Activated B cell treated with CpG ODN at 0.5 μM for 24 hours (primary cell): ENCODE measurements at regions not wholly inside any gene's neighbourhood (a gene's known extent, or its start where the extent isn't known, plus 50 kb on each side); places are given as distances from the start of the nearest gene placed in this dataset.

Experiments
- ATAC-seq: fragments of 200-7000 bp; cut with Tn5 transposase; one replicate; pipeline ENCODE4 v1.10.0; 2021; ENCODE audit warnings: low read depth, mild to moderate bottlenecking, moderate library complexity
- CTCF ChIA-PET: fragments of 350-600 bp; sonication (Branson Sonifier 250); formaldehyde crosslinking; loops from one replicate; lab custom pipeline; 2021; ENCODE audit warnings: antibody characterized with exemption; lab: Charles Lee
- POLR2A ChIA-PET: fragments of 350-600 bp; sonication (Branson Sonifier 250); formaldehyde crosslinking; loops from one replicate; lab custom pipeline; 2021; ENCODE audit warnings: antibody characterized with exemption; lab: Charles Lee
- DNase-seq: peaks from one replicate; pipeline ENCODE4 v3.0.0; 2022
- H3K27ac Mint-ChIP-seq: one replicate; pipeline ENCODE4 v1.8.0; 2020; ENCODE audit warnings: mixed read lengths
- H3K27me3 Mint-ChIP-seq: one replicate; pipeline ENCODE4 v1.8.0; 2021; ENCODE audit warnings: mixed read lengths
- H3K36me3 Mint-ChIP-seq: one replicate; pipeline ENCODE4 v1.8.0; 2021; ENCODE audit warnings: low read depth, mixed read lengths
- H3K4me1 Mint-ChIP-seq: one replicate; pipeline ENCODE4 v1.8.0; 2021; ENCODE audit warnings: mixed read lengths
- H3K4me3 Mint-ChIP-seq: one replicate; pipeline ENCODE4 v1.8.0; 2020; ENCODE audit warnings: mild to moderate bottlenecking, mixed read lengths
- H3K9me3 Mint-ChIP-seq: one replicate; pipeline ENCODE4 v1.8.0; 2020; ENCODE audit warnings: mixed read lengths
- CTCF ChIP-seq: fragments of 200-600 bp; IDR thresholded peaks from one replicate; pipeline ENCODE4 v1.8.0; 2022; ENCODE audit warnings: antibody characterized with exemption, mild to moderate bottlenecking
- intact Hi-C: fragments of 100-400 bp; cut with micrococcal nuclease; formaldehyde crosslinking; loops from one replicate; pipeline ENCODE4 v1.15.1; 2024

DNA sequence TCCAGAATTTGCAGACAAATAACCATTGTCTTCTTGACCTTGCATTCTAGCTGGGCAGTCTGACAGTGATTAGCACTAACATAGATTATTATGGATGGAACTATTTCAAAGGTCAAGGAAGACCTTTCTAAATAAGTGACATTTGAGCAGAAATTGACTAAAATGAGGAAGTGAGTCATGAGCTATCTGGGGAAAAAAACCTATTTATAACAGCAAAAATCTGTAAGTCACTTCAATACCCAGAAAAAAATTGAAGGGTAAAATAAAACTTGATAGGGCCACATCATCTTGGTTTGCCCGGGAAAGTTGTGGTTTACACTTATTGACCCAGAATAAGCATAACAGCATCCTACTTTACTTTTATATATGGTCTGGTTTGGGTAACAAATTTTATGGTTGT is 414.6 kb upstream of the HS3ST1 start:
- CTCF ChIA-PET: no interaction called here
- POLR2A ChIA-PET: no interaction called here
- ATAC-seq (no peak), DNase-seq (no peak)
- intact Hi-C loops: no loop called here
- H3K4me1 Mint-ChIP-seq: no peaks in the 10 kb centered on the region
- no peaks in the 10 kb centered on the region for H3K27me3 Mint-ChIP-seq
- no peak for TF ChIP-seq CTCF
- no peaks in the 10 kb centered on the region for H3K9me3 Mint-ChIP-seq
- H3K4me3 Mint-ChIP-seq: no peak overlapping the region
- H3K36me3 Mint-ChIP-seq: no peaks in the 10 kb centered on the region
- H3K27ac Mint-ChIP-seq: no peak overlapping the region

GRCh38 chr4:11842620-11843263 is 414.0 kb upstream of the HS3ST1 start:
- Mint-ChIP-seq H3K36me3 (no peaks in the 10 kb centered on the region), H3K4me3 (no peak overlapping the region), H3K27me3 (no peaks in the 10 kb centered on the region), H3K4me1 (no peaks in the 10 kb centered on the region), H3K27ac (no peak overlapping the region), H3K9me3 (no peaks in the 10 kb centered on the region)
- intact Hi-C loops: no loop called here
- POLR2A ChIA-PET: no interaction called here
- no peak for TF ChIP-seq CTCF
- DNase-seq (no peak), ATAC-seq (no peak)
- CTCF ChIA-PET: no interaction called here

GRCh38 chr4:11839889-11840288 is 411.2 kb upstream of the HS3ST1 start:
- no peak for DNase-seq
- no peak for ATAC-seq
- Mint-ChIP-seq H3K4me1 (no peaks in the 10 kb centered on the region), H3K36me3 (no peaks in the 10 kb centered on the region), H3K9me3 (no peaks in the 10 kb centered on the region), H3K27me3 (no peaks in the 10 kb centered on the region), H3K27ac (no peak overlapping the region), H3K4me3 (no peak overlapping the region)
- POLR2A ChIA-PET: no interaction called here
- TF ChIP-seq CTCF: no peak
- intact Hi-C loops: no loop called here
- CTCF ChIA-PET: no interaction called here

GRCh38 chr4:11831739-11832138 is 403.0 kb upstream of the HS3ST1 start:
- Mint-ChIP-seq H3K36me3 (no peaks in the 10 kb centered on the region), H3K4me1 (no peaks in the 10 kb centered on the region), H3K4me3 (no peak overlapping the region), H3K27ac (no peak overlapping the region), H3K27me3 (peaks cover 2% of the 10 kb centered on the region), H3K9me3 (peaks cover 3% of the 10 kb centered on the region)
- ATAC-seq: no peak
- ChIA-PET CTCF (no interaction called here), POLR2A (no interaction called here)
- intact Hi-C loops: no loop called here
- no peak for DNase-seq
- no peak for TF ChIP-seq CTCF

DNA sequence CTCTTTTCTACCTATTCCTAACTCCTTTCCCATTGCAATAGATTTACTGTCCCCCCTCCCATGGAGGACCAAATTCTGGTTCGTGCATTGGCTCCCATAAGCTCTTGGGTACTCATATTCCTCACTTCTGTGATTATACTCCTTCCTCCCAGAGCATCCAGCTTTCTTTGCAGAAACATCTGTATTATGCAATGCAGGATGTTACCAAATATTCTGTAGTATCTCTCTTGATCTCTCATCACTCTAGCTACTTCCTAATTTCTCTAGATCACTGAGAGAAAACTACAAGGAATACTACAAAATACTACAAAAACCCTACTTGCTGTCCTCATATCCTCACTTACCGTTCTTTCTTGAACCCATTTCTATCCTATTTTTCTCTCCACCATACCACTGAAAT is 395.9 kb upstream of the HS3ST1 start:
- Mint-ChIP-seq H3K27me3 (no peaks in the 10 kb centered on the region), H3K36me3 (no peaks in the 10 kb centered on the region), H3K9me3 (peaks cover 6% of the 10 kb centered on the region), H3K4me1 (no peaks in the 10 kb centered on the region), H3K4me3 (no peak overlapping the region), H3K27ac (no peak overlapping the region)
- no peak for TF ChIP-seq CTCF
- DNase-seq (no peak), ATAC-seq (no peak)
- POLR2A ChIA-PET: no interaction called here
- CTCF ChIA-PET: no interaction called here
- intact Hi-C loops: no loop called here
